Colonic mucosa (tissue), 4 donors: ENCODE measurements at regions not wholly inside any gene's neighbourhood (a gene's known extent, or its start where the extent isn't known, plus 50 kb on each side); places are given as distances from the start of the nearest gene placed in this dataset.

ENCODE experiments used
- DNase-seq: peaks from one replicate; pipeline ENCODE4 v3.0.0-alpha.2; 2020
- H3K27ac ChIP-seq: fragments of 200-600 bp; one replicate; pipeline ENCODE4 v1.8.0; 2021
- H3K27me3 ChIP-seq: fragments of 200-600 bp; one replicate; pipeline ENCODE4 v1.8.0; 2021
- H3K36me3 ChIP-seq: fragments of 200-600 bp; one replicate; pipeline ENCODE4 v1.8.0; 2021
- H3K4me1 ChIP-seq: fragments of 200-600 bp; one replicate; pipeline ENCODE4 v1.8.0; 2021; ENCODE audit warnings: mild to moderate bottlenecking
- H3K4me3 ChIP-seq: fragments of 200-600 bp; one replicate; pipeline ENCODE4 v1.8.0; 2021
- H3K9ac ChIP-seq, 2 donors: one replicate each; pipeline ENCODE4 v1.7.0; 2013; ENCODE audit warnings: control low read depth in 2 of 2, low read depth in 2 of 2, low read length in 2 of 2
- H3K9me3 ChIP-seq: fragments of 200-600 bp; one replicate; pipeline ENCODE4 v1.8.0; 2021
- CTCF ChIP-seq: fragments of 200-600 bp; IDR thresholded peaks from one replicate; pipeline ENCODE4 v1.8.0; 2022; ENCODE audit warnings: antibody characterized with exemption, mild to moderate bottlenecking
- intact Hi-C: fragments of 100-400 bp; cut with DNase I; formaldehyde crosslinking; loops from one replicate; pipeline ENCODE4 v1.14.1; 2022
- donor health status: healthy.
- donor health status: DM: no; HTN: no; CAD: no.
- donor health status: DM: no; HTN: no; CAD: no.

GRCh38 chr3:161754420-161755053 is 257.9 kb downstream of the OTOL1 start:
- no peak for TF ChIP-seq CTCF

GRCh38 chr3:161759444-161759843 is 262.8 kb downstream of the OTOL1 start:
- Histone ChIP-seq H3K9ac (no peak overlapping the region), H3K36me3 (no peaks in the 10 kb centered on the region), H3K27me3 (no peaks in the 10 kb centered on the region), H3K4me1 (no peaks in the 10 kb centered on the region), H3K27ac (no peak overlapping the region), H3K4me3 (no peak overlapping the region), H3K9me3 (no peaks in the 10 kb centered on the region)
- intact Hi-C loops = no loop called here
- TF ChIP-seq CTCF = no peak
- no peak for DNase-seq

More at GRCh38 chr3:161754420-161755053, 257.9 kb downstream of the OTOL1 start:
- H3K4me1 ChIP-seq = no peaks in the 10 kb centered on the region
- no peaks in the 10 kb centered on the region for H3K36me3 ChIP-seq
- no peak overlapping the region for H3K9ac ChIP-seq
- intact Hi-C loops = no loop called here
- H3K9me3 ChIP-seq = no peaks in the 10 kb centered on the region
- no peak overlapping the region for H3K27ac ChIP-seq
- H3K4me3 ChIP-seq = no peak overlapping the region
- DNase-seq = no peak
- H3K27me3 ChIP-seq = no peaks in the 10 kb centered on the region

GRCh38 chr3:161766331-161766730 is 269.7 kb downstream of the OTOL1 start:
- DNase-seq = no peak
- Histone ChIP-seq H3K36me3 (no peaks in the 10 kb centered on the region), H3K27ac (no peak overlapping the region), H3K27me3 (no peaks in the 10 kb centered on the region), H3K9me3 (no peaks in the 10 kb centered on the region), H3K9ac (no peak overlapping the region), H3K4me3 (no peak overlapping the region), H3K4me1 (no peaks in the 10 kb centered on the region)
- no peak for TF ChIP-seq CTCF
- intact Hi-C loops = no loop called here

- H3K27me3 ChIP-seq = no peaks in the 10 kb centered on the region
- no peaks in the 10 kb centered on the region for H3K36me3 ChIP-seq
- intact Hi-C loops = no loop called here
- H3K9me3 ChIP-seq = no peaks in the 10 kb centered on the region
- no peak for TF ChIP-seq CTCF
- no peaks in the 10 kb centered on the region for H3K4me1 ChIP-seq
- no peak overlapping the region for H3K4me3 ChIP-seq
- H3K27ac ChIP-seq = no peak overlapping the region
- DNase-seq = no peak
- no peak overlapping the region for H3K9ac ChIP-seq
Observed at GRCh38 chr3:161770484-161771386, 274.1 kb downstream of the OTOL1 start.

- no peak overlapping the region for H3K4me3 ChIP-seq
- no peak overlapping the region for H3K27ac ChIP-seq
- no peak overlapping the region for H3K9ac ChIP-seq
- no peaks in the 10 kb centered on the region for H3K9me3 ChIP-seq
- H3K4me1 ChIP-seq = no peaks in the 10 kb centered on the region
- H3K36me3 ChIP-seq = no peaks in the 10 kb centered on the region
- TF ChIP-seq CTCF = no peak
- H3K27me3 ChIP-seq = no peaks in the 10 kb centered on the region
- intact Hi-C loops = no loop called here
- no peak for DNase-seq
Observed at GRCh38 chr3:161781381-161781780, 284.8 kb downstream of the OTOL1 start.
